LNCaP clone FGC (cell line): ENCODE measurements at regions not wholly inside any gene's neighbourhood (a gene's known extent, or its start where the extent isn't known, plus 50 kb on each side); places are given as distances from the start of the nearest gene placed in this dataset.

Experiments used
- DNase-seq: peaks from one replicate; pipeline ENCODE4 v3.0.0-alpha.2; 2011; ENCODE audit warnings: low read depth
- H3K4me3 ChIP-seq: 2 replicates; pipeline ENCODE4 v1.5.1; 2011; ENCODE audit warnings: mild to moderate bottlenecking, low read depth, low read length, control low read depth
- TF ChIP-seq, protein P1 (sequence below): IDR thresholded peaks from 2 replicates; pipeline ENCODE4 v1.5.1; 2012; ENCODE audit warnings: mild to moderate bottlenecking; ENCODE audit not compliant: control insufficient read depth, insufficient read depth; ENCODE audit errors: extremely low read depth

DNA sequence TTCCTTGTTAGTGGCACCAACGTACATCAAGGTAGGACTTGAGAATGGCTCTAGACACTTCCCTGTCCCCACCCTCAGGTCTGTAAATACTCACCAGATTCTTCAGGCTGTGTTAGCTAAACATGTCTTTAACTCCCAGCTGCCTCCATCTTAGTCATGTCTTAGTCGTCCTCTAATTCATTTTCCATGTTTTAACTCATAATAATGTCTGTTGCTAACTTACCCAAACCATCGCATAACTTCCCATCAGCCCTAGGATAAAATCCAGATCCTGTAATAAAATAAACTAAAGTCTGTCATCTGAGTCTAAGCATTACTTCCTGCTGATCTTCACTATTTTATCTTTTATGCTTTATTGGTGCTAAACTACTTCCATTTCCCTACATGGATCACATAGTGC, 600.0 kb upstream of the CELF2 start:
- no peak overlapping the region for H3K4me3 ChIP-seq
- DNase-seq: no peak
- TF ChIP-seq, protein P1, sequence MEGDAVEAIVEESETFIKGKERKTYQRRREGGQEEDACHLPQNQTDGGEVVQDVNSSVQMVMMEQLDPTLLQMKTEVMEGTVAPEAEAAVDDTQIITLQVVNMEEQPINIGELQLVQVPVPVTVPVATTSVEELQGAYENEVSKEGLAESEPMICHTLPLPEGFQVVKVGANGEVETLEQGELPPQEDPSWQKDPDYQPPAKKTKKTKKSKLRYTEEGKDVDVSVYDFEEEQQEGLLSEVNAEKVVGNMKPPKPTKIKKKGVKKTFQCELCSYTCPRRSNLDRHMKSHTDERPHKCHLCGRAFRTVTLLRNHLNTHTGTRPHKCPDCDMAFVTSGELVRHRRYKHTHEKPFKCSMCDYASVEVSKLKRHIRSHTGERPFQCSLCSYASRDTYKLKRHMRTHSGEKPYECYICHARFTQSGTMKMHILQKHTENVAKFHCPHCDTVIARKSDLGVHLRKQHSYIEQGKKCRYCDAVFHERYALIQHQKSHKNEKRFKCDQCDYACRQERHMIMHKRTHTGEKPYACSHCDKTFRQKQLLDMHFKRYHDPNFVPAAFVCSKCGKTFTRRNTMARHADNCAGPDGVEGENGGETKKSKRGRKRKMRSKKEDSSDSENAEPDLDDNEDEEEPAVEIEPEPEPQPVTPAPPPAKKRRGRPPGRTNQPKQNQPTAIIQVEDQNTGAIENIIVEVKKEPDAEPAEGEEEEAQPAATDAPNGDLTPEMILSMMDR: no peak

DNA sequence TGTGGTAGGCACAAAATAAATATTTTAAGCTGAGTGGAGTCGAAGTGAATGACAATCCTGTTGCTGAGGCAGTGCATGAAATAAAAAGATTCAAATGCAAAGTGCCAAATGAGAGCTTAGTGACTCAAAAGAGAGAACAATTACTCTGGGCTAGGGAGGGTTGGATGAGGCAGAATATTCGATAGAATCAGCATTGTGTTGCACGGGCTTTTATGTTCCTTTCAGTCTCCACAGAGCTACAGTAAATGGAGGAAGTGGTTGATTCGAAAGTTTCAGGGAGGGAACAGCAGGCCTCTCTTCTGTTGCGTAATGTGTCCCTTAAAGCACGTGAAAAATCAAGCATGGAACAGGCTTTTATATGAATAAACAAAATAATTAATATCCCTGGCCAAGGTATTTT, 599.3 kb upstream of the CELF2 start:
- TF ChIP-seq, protein P1: no peak
- H3K4me3 ChIP-seq: no peak overlapping the region
- no peak for DNase-seq

DNA sequence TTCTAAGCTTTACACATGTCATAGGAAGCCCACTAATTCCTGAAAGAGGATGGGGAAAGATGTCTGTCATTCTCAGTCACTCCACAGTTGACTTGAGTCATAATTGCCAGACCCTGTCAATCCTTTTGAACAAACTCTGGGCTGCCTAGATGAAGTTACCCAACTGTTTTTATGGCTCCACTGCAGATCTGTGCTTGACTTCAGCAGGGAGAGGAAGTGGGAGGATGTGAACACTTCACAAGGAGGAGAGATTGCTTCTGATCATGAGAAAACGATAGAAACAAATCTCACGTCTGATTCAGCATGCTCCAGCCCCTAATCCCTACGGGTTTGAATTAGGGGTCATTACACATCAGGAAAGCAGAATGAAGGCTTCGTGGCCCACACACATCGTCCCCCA, 596.6 kb upstream of the CELF2 start:
- TF ChIP-seq, protein P1: no peak
- no peak for DNase-seq
- H3K4me3 ChIP-seq: no peak overlapping the region

DNA sequence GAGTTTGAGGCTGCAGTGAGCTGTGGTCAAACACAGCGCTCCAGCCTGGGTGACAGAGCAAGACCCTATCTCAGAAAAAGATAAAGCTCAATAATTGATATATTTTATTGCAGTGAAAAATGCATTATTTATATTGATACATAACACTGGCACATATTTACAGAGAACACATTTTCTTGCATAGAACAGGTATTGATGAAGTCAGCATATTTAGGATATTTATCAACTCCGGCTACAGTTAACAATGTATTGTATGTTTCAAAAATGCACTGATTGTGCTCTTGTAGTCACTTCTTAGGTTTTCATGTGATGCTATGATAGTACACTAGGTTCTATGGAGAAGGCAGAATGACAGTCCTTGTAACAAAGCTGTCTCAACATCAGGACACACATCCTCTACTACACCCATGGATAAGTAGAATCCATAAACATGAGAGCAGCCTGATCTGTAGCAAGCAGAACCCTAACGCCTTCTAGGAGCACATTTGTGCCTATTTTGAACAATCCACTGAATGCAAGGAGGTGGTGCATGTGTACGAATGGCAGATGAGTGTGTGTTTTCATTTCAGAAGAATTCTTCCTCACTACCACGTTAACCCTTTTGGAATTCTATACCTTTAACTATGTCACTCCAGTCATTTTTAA, 586.1 kb upstream of the CELF2 start:
- H3K4me3 ChIP-seq: no peak overlapping the region
- no peak for DNase-seq
- TF ChIP-seq, protein P1: no peak

DNA sequence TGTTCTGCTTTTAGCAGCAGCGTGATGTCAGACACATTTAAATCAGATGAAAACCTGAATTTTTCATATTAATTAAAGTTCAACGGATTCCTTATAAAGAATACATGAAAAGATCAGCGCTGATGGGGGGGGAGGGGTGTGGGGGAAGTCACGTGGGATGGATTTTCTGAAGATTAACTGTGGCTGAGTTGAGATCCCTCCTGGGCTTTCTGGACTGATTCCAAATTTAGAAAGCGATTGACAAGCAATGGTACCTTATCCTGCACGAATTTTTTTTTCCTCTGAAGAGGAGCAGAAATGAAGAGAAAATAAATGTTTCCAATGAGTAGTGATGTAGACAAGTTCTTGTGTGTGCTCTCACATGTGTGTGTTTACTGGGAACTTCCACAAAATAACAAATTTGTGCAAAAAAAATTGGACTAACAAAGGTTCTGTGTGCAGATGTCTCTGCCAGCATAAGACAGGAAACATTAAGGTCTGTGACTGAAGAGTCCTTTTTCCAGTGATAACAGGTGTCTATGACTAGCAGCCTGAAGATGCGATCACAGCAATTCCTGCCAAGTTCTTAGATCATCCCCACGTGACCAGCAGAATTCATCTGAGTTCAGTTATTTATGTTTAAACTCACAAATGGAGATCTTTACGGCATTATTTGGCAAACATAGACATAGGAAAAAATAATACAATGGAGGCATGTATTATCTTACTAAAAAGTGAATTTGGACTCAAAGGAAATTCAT, 585.2 kb upstream of the CELF2 start:
- no peak for DNase-seq
- H3K4me3 ChIP-seq: no peak overlapping the region
- TF ChIP-seq, protein P1: no peak

DNA sequence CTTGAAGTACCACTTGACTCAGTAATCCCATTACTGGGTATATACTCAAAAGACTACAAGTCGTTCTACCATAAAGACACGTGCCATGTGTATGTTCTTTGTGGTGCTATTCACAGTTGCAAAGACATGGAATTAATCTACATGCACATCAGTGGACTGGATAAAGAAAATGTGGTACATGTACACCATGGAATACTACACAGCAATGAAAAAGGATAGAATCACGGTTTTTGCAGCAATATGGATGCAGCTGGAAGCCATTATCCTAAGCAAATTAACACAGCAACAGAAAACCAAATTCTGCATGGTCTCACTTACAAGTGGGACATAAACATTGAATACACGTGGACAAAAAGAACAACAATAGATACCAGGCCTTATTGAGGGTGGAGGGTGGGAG, 583.4 kb upstream of the CELF2 start:
- no peak for DNase-seq
- TF ChIP-seq, protein P1: no peak
- H3K4me3 ChIP-seq: no peak overlapping the region
